HFFc6 (cell line): ENCODE measurements at regions not wholly inside any gene's neighbourhood (a gene's known extent, or its start where the extent isn't known, plus 50 kb on each side); places are given as distances from the start of the nearest gene placed in this dataset.

ENCODE experiments used
- DNase-seq: peaks from one replicate; pipeline ENCODE4 v3.0.0-alpha.2; 2018
- H3K27ac Mint-ChIP-seq: 2 replicates; pipeline ENCODE4 v1.8.0; 2020; ENCODE audit warnings: mild to moderate bottlenecking, mixed read lengths
- H3K27me3 Mint-ChIP-seq: 2 replicates; pipeline ENCODE4 v1.8.0; 2021; ENCODE audit warnings: mild to moderate bottlenecking, moderate library complexity, mixed read lengths; ENCODE audit not compliant: insufficient read depth
- H3K36me3 Mint-ChIP-seq: 2 replicates; pipeline ENCODE4 v1.8.0; 2021; ENCODE audit warnings: low read depth, mixed read lengths
- H3K4me1 Mint-ChIP-seq: 2 replicates; pipeline ENCODE4 v1.8.0; 2020; ENCODE audit warnings: low read depth, mixed read lengths
- H3K4me3 Mint-ChIP-seq: 2 replicates; pipeline ENCODE4 v1.8.0; 2020; ENCODE audit warnings: mild to moderate bottlenecking, moderate library complexity, mixed read lengths
- H3K9me3 Mint-ChIP-seq: 2 replicates; pipeline ENCODE4 v1.8.0; 2020; ENCODE audit warnings: mild to moderate bottlenecking, mixed read lengths
- CTCF ChIP-seq: fragments of 200-600 bp; sonication (generic); IDR thresholded peaks from 2 replicates; pipeline ENCODE4 v1.5.0; 2021; ENCODE audit warnings: antibody characterized with exemption, mild to moderate bottlenecking

- H3K27me3 Mint-ChIP-seq, result no peaks in the 10 kb centered on the region
- no peak for DNase-seq
- H3K27ac Mint-ChIP-seq, result no peak overlapping the region
- no peak overlapping the region for H3K4me3 Mint-ChIP-seq
- H3K4me1 Mint-ChIP-seq, result no peaks in the 10 kb centered on the region
- no peak for TF ChIP-seq CTCF
- H3K9me3 Mint-ChIP-seq, result peaks cover 30% of the 10 kb centered on the region
- H3K36me3 Mint-ChIP-seq, result no peaks in the 10 kb centered on the region
Measured at GRCh38 chr13:92989301-92989700, 237.3 kb upstream of the GPC6 start.

- Mint-ChIP-seq H3K27me3 (no peaks in the 10 kb centered on the region), H3K4me3 (no peak overlapping the region), H3K27ac (no peak overlapping the region), H3K4me1 (no peaks in the 10 kb centered on the region), H3K9me3 (peaks cover 32% of the 10 kb centered on the region), H3K36me3 (no peaks in the 10 kb centered on the region)
- DNase-seq, result no peak
- no peak for TF ChIP-seq CTCF
Measured at GRCh38 chr13:92991692-92992091, 234.9 kb upstream of the GPC6 start.

- Mint-ChIP-seq H3K4me1 (no peaks in the 10 kb centered on the region), H3K9me3 (peaks cover 28% of the 10 kb centered on the region), H3K27ac (no peak overlapping the region), H3K27me3 (no peaks in the 10 kb centered on the region), H3K36me3 (no peaks in the 10 kb centered on the region), H3K4me3 (no peak overlapping the region)
- no peak for DNase-seq
- TF ChIP-seq CTCF, result no peak
Measured at GRCh38 chr13:92994056-92994455, 232.6 kb upstream of the GPC6 start.

- H3K27me3 Mint-ChIP-seq, result no peaks in the 10 kb centered on the region
- no peak overlapping the region for H3K27ac Mint-ChIP-seq
- H3K9me3 Mint-ChIP-seq, result peaks cover 18% of the 10 kb centered on the region
- H3K4me1 Mint-ChIP-seq, result no peaks in the 10 kb centered on the region
- no peak for DNase-seq
- TF ChIP-seq CTCF, result no peak
- H3K36me3 Mint-ChIP-seq, result no peaks in the 10 kb centered on the region; the same call in 1 of the 2 replicates
- H3K4me3 Mint-ChIP-seq, result no peak overlapping the region
Measured at GRCh38 chr13:93001866-93002461, 224.6 kb upstream of the GPC6 start.

GRCh38 chr13:93003531-93003930 lies 223.1 kb upstream of the GPC6 start:
- H3K9me3 Mint-ChIP-seq, result peaks cover 19% of the 10 kb centered on the region
- TF ChIP-seq CTCF, result no peak
- no peaks in the 10 kb centered on the region; the same call in 1 of the 2 replicates for H3K36me3 Mint-ChIP-seq
- H3K27ac Mint-ChIP-seq, result no peak overlapping the region
- no peaks in the 10 kb centered on the region for H3K4me1 Mint-ChIP-seq
- no peak for DNase-seq
- H3K27me3 Mint-ChIP-seq, result no peaks in the 10 kb centered on the region
- no peak overlapping the region for H3K4me3 Mint-ChIP-seq

GRCh38 chr13:93004919-93005318 lies 221.7 kb upstream of the GPC6 start:
- Mint-ChIP-seq H3K36me3 (no peaks in the 10 kb centered on the region; the same call in 1 of the 2 replicates), H3K4me1 (no peaks in the 10 kb centered on the region), H3K27me3 (no peaks in the 10 kb centered on the region), H3K4me3 (no peak overlapping the region), H3K27ac (no peak overlapping the region), H3K9me3 (peaks cover 19% of the 10 kb centered on the region)
- no peak for DNase-seq
- TF ChIP-seq CTCF, result 0 out of 2 replicates have a peak, but pooled peaks have one; percentile 7
